Hippocampal formation (tissue), 2 donors: ENCODE measurements at regions not wholly inside any gene's neighbourhood (a gene's known extent, or its start where the extent isn't known, plus 50 kb on each side); places are given as distances from the start of the nearest gene placed in this dataset.

Source experiments
- DNase-seq, 2 donors: peaks; one replicate each; lab custom pipeline; 2025; lab: John Stamatoyannopoulos, UW

GRCh38 chr12:78697817-78698415, 166.7 kb upstream of the SYT1 start:
- no peak for DNase-seq

DNA sequence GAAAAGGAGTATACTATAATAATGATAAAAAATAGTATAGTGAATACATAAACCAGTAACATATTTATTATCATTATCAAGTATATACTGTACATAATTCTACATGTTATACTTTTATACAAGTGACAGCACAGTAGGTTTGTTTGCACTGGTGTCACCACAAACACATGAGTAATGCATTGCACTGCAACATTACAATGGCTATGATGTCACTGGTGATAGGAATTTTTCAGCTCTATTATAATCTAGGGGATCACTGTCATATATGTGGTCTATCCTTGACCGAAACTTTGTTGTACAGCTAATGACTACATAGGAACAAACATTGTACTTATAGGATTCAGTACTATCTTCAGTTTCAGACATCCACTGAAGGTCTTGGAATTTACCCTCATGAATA, 165.8 kb upstream of the SYT1 start:
- DNase-seq: no peak

- DNase-seq: no peak
These were observed 164.0 kb upstream of the SYT1 start for GRCh38 chr12:78700565-78700964.

DNA sequence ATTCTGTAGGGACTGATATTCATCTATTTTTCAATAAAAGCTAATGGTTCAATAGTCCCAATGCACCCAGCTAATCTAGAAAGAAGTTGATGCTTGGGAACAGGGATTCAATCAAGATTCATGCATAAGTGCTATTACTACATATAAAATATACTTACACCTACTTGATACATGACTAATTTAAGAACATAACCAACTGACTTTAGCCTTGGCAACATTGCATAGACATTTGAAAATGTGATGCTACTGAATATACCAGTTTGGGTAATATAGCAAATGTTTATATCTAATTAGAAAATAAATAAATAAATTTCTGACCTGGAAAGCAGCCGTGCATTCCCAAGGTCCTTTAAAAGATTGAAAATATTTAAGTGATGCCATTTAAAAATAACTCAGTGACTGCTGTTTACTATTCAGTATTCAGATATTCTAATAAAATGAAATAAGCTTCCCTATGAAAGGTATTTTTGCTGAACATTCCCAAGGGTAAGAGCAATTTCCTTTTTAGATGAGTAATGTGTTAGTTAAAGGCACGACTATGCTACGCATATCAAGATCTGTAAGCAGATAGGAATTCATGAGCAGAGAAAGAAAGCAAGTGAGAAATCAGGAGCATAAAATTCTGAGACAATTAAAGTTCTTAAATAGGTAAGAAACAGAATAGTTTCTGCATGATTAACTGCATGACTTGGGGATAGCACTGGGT, 160.6 kb upstream of the SYT1 start:
- no peak for DNase-seq

DNA sequence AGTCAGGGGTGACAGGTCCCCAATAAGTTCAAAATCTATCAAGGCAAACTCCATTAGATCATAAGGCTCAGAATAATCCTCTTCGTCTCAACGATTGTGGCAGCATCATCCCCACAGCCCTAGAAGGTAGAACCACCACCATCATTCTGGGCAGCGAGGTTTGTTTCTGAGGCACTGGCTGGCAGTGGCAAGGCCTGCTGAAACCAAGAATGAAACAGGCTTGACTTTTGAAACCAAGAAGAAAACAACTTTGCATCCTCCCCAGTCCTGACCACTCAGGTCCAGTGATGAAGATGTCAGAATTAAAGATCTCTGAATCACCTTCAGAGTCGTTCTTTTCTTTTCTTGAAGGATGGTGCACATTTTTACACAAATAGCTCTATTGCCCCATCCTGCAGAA, 152.6 kb upstream of the SYT1 start:
- no peak for DNase-seq

- DNase-seq: no peak
These were observed 151.6 kb upstream of the SYT1 start for GRCh38 chr12:78712834-78713481.

DNA sequence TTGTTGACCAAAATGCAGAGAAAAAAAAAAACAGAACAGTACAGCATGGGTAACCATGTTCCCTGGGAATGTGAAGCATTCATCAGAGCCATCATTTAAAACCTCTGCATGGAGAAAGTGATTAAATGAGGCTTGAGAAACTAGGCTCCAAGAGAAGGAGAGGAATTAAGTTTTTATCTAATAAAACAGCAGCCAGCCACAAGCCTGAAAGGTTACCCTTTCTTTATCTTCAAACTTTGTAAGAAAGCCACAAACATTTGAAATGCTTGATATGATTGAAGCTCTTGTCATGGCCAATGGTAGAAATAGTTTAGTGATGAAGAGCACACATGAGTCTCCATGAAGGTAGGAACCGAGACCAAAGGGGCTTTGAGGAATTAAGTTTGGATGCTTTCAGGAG, 144.9 kb upstream of the SYT1 start:
- no peak for DNase-seq

DNA sequence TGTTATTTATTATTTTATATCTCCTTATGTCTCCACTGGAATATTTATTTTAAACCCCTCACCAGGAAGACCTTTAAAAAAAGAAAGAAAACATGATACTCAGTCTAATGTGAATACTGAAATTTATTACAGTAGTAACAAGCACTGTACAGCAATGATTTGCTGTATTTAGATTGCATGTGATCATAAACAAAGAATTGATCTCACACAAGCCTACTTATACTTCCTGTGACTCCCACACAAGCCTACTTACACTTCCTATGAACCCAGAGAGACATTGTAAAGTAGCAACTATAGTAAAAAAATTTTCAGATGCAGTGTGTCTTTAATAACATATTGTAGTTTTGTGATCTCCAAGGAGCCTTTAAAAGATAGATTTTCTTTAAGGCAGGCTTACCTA, 142.7 kb upstream of the SYT1 start:
- DNase-seq: no peak

- DNase-seq: no peak
These were observed 139.5 kb upstream of the SYT1 start for GRCh38 chr12:78725033-78725432.

DNA sequence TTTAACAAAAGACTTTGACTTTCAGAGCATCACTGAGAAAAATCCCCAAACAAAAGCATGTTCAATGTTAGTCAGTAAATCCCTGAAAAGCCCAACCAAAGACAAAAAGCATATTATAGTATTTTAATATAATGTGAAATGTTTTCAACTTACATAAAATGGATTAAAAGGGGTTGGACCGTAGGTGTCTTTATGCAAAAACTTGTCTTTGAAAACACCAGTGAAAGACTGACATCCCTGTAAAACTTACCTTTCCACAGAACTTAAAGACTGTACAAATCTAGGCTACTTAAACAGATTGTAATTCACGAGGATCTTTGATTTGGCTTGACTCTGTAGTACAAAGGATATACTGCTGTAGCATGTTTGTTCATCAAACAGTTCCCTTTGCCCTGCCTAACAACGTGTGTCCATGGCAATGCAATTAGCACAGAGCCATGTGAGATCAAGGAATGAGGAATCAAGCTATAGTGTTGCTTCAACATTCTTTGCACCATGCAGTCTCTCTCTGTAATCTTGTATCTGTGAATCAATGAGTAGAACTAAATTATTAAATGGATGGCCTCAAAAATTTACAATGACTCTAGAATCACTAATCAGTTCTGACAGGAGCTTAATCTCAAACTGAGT, 138.5 kb upstream of the SYT1 start:
- DNase-seq: no peak

- no peak for DNase-seq
These were observed 137.7 kb upstream of the SYT1 start for GRCh38 chr12:78726854-78727253.

DNA sequence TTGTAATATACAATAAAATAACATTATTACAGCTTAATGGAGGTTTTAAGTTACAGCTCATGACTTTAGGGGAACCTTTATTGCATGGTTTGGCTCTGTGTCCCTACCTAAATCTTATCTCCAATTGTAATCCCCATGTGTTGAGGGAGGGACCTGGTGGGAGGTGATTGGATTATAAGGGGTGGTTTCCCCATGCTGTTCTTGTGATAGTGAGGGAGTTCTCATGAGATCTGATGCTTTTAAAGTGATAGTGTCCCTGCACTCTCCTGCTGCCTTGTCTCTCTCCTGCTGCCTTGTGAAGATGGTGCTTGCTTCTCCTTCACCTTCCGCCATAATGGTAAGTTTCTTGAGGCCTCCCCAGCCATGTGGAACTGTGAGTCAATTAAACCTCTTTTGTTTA, 132.1 kb upstream of the SYT1 start:
- DNase-seq: no peak

- no peak for DNase-seq
These were observed 124.9 kb upstream of the SYT1 start for GRCh38 chr12:78739653-78740052.

- no peak for DNase-seq
These were observed 118.6 kb upstream of the SYT1 start for GRCh38 chr12:78746001-78746400.

GRCh38 chr12:78753058-78753457, 111.5 kb upstream of the SYT1 start:
- DNase-seq: no peak

DNA sequence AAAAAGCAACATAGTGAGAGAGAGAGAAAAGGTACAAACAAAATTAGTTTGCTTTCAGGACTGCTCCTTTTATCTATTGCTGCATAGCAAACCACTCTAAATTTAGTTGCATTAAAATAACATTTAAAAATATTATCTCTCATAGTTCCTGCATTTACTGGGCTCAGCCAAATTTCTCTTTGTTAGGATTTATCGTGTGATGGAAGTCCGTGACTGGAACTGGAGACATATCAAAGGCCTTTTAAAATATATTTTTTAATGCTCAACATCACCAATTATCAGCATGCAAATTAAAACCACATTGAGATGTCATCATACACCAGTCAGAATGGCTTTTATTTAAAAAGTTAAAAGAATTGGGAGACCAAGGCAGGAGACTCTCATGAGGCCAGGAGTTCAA, 107.6 kb upstream of the SYT1 start:
- no peak for DNase-seq

GRCh38 chr12:78759367-78759766, 105.2 kb upstream of the SYT1 start:
- no peak for DNase-seq

GRCh38 chr12:78760906-78761305, 103.7 kb upstream of the SYT1 start:
- DNase-seq: no peak

DNA sequence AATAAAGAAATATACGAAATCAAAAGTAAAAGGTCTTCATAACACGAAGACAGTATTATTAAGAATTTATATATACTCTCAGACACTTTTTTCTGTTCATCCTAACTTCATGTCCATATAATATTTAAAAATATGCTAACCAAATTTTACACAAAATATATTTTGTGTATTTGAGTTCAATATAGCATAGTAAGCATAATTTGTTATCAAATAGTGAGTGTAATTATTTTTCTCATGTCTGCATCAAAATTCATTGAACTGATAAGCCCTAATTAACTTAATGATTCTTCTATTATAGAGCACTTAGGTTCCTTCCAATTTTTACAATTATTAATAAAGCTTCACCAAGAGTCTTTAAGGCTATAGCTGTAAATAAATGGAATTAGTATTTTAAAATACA, 99.7 kb upstream of the SYT1 start:
- no peak for DNase-seq

DNA sequence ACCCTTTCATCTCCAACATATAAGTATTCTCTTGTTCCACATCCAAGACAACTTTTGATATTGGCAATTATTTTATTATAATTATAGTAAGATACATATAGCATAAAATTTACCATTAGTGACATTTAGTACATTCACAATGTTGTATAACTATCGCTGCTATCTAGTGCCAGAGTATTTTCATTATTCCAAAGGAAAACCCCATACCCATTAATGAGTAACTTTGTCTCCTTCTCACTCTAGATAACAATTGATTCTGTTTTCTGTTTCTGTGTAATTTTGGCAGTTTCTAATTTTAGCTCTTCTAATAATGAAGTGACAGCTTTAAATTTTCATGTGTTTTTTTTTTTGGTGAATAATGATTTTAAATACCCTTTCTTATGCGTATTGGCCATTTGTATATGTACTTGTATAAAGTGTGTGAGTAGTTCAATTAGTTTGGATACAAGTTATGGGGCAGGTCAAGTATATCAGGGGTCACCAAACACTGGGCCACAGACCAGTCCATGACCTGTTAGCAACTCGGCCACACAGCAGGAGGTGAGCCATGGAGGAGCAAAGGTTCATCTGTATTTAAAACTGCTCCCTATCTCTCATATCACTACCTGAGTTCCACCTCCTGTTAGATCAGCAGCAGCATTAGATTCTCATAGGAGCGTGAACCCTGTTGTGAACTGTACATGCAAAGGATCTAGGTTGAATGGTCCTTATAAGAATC, 97.2 kb upstream of the SYT1 start:
- DNase-seq: no peak

GRCh38 chr12:78778339-78778738, 86.2 kb upstream of the SYT1 start:
- DNase-seq: no peak

GRCh38 chr12:78787576-78787975, 77.0 kb upstream of the SYT1 start:
- no peak for DNase-seq
